ENCODE measurements at regions not wholly inside any gene's neighbourhood (a gene's known extent, or its start where the extent isn't known, plus 50 kb on each side); places are given as distances from the start of the nearest gene placed in this dataset.
A peak's percentile ranks its signal among the peaks of the same experiment; 100 is the strongest.

DNA sequence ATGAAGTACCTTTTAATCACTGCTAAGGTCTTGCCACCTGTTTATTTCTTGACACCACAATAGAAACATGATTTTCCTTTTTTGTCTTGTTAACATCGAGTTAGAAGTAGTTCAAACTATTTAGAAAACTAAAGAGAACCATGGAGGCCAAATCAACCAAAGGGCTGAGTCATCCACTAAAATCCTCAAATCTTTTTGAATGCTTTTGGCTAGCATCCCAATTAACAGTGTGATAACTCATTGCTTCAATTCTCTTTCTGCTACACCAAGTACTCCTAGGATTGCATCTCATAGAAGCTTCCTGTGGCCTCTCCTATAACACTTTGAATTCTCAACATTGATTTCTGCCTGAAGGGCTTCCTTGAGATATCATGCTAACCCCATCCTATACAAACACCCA lies 159.9 kb upstream of the MMADHC start:
- no peaks in the 10 kb centered on the region for H3K36me3 ChIP-seq (ENCODE audit: control insufficient read depth, insufficient read depth, low read length)
- FAIRE-seq (no peak), DNase-seq (ENCODE audit: low read depth) (peak; percentile 47)
- TF ChIP-seq, protein P1, sequence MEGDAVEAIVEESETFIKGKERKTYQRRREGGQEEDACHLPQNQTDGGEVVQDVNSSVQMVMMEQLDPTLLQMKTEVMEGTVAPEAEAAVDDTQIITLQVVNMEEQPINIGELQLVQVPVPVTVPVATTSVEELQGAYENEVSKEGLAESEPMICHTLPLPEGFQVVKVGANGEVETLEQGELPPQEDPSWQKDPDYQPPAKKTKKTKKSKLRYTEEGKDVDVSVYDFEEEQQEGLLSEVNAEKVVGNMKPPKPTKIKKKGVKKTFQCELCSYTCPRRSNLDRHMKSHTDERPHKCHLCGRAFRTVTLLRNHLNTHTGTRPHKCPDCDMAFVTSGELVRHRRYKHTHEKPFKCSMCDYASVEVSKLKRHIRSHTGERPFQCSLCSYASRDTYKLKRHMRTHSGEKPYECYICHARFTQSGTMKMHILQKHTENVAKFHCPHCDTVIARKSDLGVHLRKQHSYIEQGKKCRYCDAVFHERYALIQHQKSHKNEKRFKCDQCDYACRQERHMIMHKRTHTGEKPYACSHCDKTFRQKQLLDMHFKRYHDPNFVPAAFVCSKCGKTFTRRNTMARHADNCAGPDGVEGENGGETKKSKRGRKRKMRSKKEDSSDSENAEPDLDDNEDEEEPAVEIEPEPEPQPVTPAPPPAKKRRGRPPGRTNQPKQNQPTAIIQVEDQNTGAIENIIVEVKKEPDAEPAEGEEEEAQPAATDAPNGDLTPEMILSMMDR (IDR thresholded peaks at IDR 0.05; ENCODE audit: insufficient read depth, low read length, severe bottlenecking) = no peak
- no peaks in the 10 kb centered on the region for H3K27me3 ChIP-seq (ENCODE audit: control insufficient read depth, insufficient read depth, low read length)
- H3K4me3 ChIP-seq (ENCODE audit: low read depth, low read length) = no peak overlapping the region

DNA sequence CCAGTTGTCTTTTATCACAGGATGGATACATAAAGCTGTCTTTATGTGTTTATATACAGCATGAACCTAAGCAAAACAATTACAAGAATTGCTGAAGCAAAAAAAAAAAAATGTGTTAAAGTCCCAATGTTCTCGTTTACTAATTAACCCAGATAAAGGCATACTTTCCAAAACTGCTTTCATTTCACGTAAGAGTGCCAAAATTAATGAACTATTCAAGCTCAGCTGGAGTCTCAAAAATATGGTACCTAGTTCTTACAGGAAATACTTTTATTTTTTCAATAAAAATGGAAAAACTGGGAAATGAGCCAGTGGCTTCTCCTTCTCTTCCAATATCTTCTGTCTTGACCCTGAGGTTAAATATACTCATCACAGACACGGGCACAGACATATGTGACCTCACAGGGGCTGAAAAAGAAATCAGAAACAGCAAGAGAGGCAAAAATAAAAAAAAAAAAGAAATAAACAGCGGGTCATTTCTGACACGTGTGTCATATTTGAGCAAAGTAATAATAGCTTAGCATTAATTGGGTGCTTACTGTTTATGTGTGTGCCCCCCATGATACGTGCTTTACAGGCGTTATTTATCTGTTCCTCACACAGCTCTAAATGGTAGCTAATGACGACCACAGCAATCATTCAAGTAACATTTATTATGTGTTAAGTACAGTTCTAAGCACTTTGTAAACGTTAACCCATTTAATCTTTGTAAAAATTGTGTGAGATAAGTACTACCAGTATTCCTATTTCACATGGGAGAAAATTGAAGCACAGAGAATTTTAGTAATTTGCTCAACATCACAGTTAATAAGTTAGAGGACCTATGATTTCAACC lies 158.0 kb upstream of the MMADHC start:
- Histone ChIP-seq H3K27me3 (ENCODE audit: control insufficient read depth, insufficient read depth, low read length) (no peaks in the 10 kb centered on the region), H3K4me3 (ENCODE audit: low read depth, low read length) (no peak overlapping the region), H3K36me3 (ENCODE audit: control insufficient read depth, insufficient read depth, low read length) (no peaks in the 10 kb centered on the region)
- TF ChIP-seq, protein P1 (IDR thresholded peaks at IDR 0.05; ENCODE audit: insufficient read depth, low read length, severe bottlenecking) = no peak
- DNase-seq (ENCODE audit: low read depth) (no peak), FAIRE-seq (no peak)

DNA sequence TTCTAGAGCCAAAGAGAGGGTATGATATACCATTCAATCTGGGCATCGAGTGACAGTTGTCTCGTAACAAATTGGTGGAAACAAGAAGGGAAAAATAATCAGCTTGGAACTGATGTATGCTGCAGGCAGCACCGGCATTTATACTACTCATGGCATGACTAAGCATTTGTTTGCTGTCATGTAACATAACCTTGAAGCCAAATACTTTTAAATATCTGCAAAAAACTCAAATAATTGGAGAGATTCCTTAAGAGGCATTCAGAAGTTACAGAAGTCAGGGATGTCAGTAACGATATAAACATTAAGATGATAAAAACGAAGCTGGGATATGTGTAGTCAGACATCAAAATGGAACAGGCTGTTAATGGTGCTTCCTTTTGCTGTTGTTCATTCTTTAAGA lies 157.3 kb upstream of the MMADHC start:
- H3K36me3 ChIP-seq (ENCODE audit: control insufficient read depth, insufficient read depth, low read length) = no peaks in the 10 kb centered on the region
- no peak overlapping the region for H3K4me3 ChIP-seq (ENCODE audit: low read depth, low read length)
- DNase-seq (ENCODE audit: low read depth) = peak; percentile 67
- TF ChIP-seq, protein P1 (IDR thresholded peaks at IDR 0.05; ENCODE audit: insufficient read depth, low read length, severe bottlenecking) = no peak
- FAIRE-seq = no peak
- no peaks in the 10 kb centered on the region for H3K27me3 ChIP-seq (ENCODE audit: control insufficient read depth, insufficient read depth, low read length)

DNA sequence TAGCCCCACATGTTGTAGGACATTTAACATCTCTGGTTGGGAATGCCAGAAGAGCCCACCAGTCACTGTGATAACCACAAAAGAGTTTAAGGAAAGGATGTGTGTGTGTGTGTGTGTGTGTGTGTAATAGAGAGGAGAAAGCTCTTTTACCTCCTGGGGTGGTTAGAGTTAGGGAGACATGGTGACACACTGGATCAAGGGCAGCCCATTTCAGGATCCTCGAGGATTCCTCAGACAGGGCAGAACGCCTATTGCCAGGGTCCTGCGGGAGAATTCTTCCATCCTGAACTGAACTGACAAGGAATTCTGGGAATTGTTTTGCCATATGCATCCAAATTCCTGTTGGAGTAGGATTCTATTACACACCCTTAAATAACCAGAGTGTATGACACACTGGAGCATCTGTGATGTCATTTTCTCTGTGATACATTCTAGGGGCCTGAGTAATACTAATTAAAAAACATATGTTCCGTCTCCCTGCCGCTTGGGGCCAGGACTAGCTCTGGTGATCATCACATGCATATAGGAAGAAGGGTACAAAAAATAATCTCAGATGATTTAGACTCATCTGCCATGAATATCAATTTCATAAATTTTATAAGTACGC lies 156.4 kb upstream of the MMADHC start:
- TF ChIP-seq, protein P1 (IDR thresholded peaks at IDR 0.05; ENCODE audit: insufficient read depth, low read length, severe bottlenecking) = no peak
- no peak overlapping the region for H3K4me3 ChIP-seq (ENCODE audit: low read depth, low read length)
- peak; percentile 84 for DNase-seq (ENCODE audit: low read depth)
- FAIRE-seq = no peak
- no peaks in the 10 kb centered on the region for H3K27me3 ChIP-seq (ENCODE audit: control insufficient read depth, insufficient read depth, low read length)
- no peaks in the 10 kb centered on the region for H3K36me3 ChIP-seq (ENCODE audit: control insufficient read depth, insufficient read depth, low read length)

DNA sequence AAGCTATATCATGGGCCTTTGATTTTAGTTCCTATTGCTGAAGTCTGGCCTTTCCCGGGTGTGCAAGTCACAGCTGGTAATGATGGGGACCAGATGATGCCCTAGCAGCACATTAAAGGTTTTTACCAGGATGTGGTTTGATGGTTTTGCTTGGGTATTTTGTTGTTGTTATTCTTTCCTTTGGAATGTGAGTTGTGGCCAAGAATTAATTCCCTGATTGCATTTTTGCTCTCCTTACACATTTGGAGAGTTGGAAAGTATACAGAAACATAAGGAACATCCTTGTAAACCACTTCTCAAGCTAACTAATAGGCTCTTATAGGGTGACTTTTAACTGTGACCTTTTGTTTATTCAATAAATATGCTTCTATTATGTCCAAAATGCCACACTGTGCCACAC lies 154.1 kb upstream of the MMADHC start:
- H3K36me3 ChIP-seq (ENCODE audit: control insufficient read depth, insufficient read depth, low read length) = no peaks in the 10 kb centered on the region
- no peak for FAIRE-seq

More for the DNA sequence above, 154.1 kb upstream of the MMADHC start:
- Histone ChIP-seq H3K27me3 (ENCODE audit: control insufficient read depth, insufficient read depth, low read length) (no peaks in the 10 kb centered on the region), H3K4me3 (ENCODE audit: low read depth, low read length) (no peak overlapping the region)
- TF ChIP-seq, protein P1 (IDR thresholded peaks at IDR 0.05; ENCODE audit: insufficient read depth, low read length, severe bottlenecking) = no peak
- peak; percentile 81 for DNase-seq (ENCODE audit: low read depth)

All from bronchial epithelial cell (primary cell).